ENCODE measurements at regions not wholly inside any gene's neighbourhood (a gene's known extent, or its start where the extent isn't known, plus 50 kb on each side); places are given as distances from the start of the nearest gene placed in this dataset.

DNA sequence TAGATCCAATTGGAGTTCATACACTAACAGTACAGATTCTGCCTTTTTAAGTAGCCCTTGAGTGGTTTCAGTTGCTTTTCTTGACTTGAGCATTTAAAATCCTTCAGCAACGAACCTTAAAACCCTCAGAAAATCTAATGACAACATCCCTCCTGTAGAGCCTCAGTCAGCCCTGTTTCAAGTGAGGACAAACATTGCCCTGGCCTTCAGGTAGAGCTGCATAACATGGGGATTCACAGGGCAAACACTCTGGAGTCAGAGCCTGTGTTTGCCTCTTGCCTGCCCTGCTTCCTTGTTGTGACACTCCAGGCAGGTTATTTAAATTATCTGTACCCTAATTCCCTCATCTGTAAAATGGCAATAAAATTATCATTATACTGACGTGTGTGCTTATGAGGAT lies 96.1 kb upstream of the KCNA3 start:
- H3K4me1 ChIP-seq (ENCODE audit: control insufficient read depth, insufficient read depth, low read length): no peaks in the 10 kb centered on the region
- TF ChIP-seq ZNF792 (tag by site-specific recombination; IDR thresholded peaks at IDR 0.05) (no peak), ZBTB8A (tag by site-specific recombination; IDR thresholded peaks at IDR 0.05) (no peak), OSR2 (tag by site-specific recombination; IDR thresholded peaks at IDR 0.05) (no peak), ZNF843 (tag by site-specific recombination; IDR thresholded peaks at IDR 0.05) (no peak), ZNF423 (tag by site-specific recombination; IDR thresholded peaks at IDR 0.05) (no peak), ZNF596 (tag by site-specific recombination; IDR thresholded peaks at IDR 0.05) (no peak), ZNF610 (tag by site-specific recombination; IDR thresholded peaks at IDR 0.05; ENCODE audit: borderline replicate concordance) (no peak), ZNF658 (tag by site-specific recombination; IDR thresholded peaks at IDR 0.05) (no peak), ZNF138 (tag by site-specific recombination; IDR thresholded peaks at IDR 0.05; ENCODE audit: borderline replicate concordance) (no peak), WT1 (tag by site-specific recombination; IDR thresholded peaks at IDR 0.05) (no peak), ZNF776 (tag by site-specific recombination; IDR thresholded peaks at IDR 0.05; ENCODE audit: borderline replicate concordance) (no peak), ZSCAN16 (tag by site-specific recombination; IDR thresholded peaks at IDR 0.05) (no peak), ZNF677 (tag by site-specific recombination; IDR thresholded peaks at IDR 0.05) (no peak), ZNF10 (tag by site-specific recombination; IDR thresholded peaks at IDR 0.05) (no peak)
- TF ChIP-seq, protein P1, sequence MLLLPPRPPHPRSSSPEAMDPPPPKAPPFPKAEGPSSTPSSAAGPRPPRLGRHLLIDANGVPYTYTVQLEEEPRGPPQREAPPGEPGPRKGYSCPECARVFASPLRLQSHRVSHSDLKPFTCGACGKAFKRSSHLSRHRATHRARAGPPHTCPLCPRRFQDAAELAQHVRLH (tag by site-specific recombination; IDR thresholded peaks at IDR 0.05): no peak
- TF ChIP-seq, protein P2, sequence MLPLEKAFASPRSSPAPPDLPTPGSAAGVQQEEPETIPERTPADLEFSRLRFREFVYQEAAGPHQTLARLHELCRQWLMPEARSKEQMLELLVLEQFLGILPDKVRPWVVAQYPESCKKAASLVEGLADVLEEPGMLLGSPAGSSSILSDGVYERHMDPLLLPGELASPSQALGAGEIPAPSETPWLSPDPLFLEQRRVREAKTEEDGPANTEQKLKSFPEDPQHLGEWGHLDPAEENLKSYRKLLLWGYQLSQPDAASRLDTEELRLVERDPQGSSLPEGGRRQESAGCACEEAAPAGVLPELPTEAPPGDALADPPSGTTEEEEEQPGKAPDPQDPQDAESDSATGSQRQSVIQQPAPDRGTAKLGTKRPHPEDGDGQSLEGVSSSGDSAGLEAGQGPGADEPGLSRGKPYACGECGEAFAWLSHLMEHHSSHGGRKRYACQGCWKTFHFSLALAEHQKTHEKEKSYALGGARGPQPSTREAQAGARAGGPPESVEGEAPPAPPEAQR (tag by site-specific recombination; IDR thresholded peaks at IDR 0.05): no peak
- ChIA-PET POLR2A (no interaction called here), CTCF (interaction anchor here (1.0 to 1.9 kb wide), 3 partner anchors 10 to 152 kb away, joined by 3 to 11 read pairs (median 7); no protein-coding TSS in a partner anchor)
- H3K4me3 ChIP-seq (ENCODE audit: low read depth, low read length): no peak overlapping the region
- H3K27ac ChIP-seq (ENCODE audit: extremely low read depth, low read depth, low read length): no peak overlapping the region
- H3K9me3 ChIP-seq (ENCODE audit: control insufficient read depth, insufficient read depth, low read depth, low read length): no peaks in the 10 kb centered on the region
- H3K36me3 ChIP-seq (ENCODE audit: control insufficient read depth in 2 of 2, insufficient read depth in 1 of 2, low read length in 2 of 2): no peaks in the 10 kb centered on the region

DNA sequence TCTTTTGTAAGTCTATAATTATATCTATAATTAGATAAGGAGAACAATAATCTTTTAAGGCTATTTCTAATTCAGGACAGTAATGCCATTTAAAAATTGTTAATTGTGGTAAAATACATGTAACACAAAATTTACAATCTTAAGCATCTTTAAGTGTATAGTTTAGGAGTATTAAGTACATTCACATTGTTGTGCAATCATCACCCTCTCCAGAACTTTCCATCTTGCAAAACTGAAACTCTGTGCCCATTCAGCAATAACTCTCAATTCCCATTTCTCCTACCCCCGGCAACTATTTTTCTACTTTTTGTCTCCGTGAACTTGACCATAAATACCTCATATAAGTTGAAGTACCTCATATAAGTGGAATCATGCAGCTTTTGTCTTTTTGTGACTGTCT lies 93.9 kb upstream of the KCNA3 start:
- no peak overlapping the region for H3K27ac ChIP-seq (ENCODE audit: extremely low read depth, low read depth, low read length)
- ChIA-PET POLR2A (no interaction called here), CTCF (interaction anchor here (0.6 to 5.9 kb wide), 4 partner anchors 13 to 384 kb away, joined by 3 to 50 read pairs (median 3); partner anchors contain the start of gene KCNA10)
- TF ChIP-seq ZNF629 (tag by site-specific recombination; IDR thresholded peaks at IDR 0.05): no peak
- TF ChIP-seq MEIS1 (CRISPR knock-in tag; IDR thresholded peaks at IDR 0.05; ENCODE audit: borderline replicate concordance): no peak
- no peak for TF ChIP-seq ZNF521 (tag by site-specific recombination; IDR thresholded peaks at IDR 0.05)
- no peak for TF ChIP-seq ZNF596 (tag by site-specific recombination; IDR thresholded peaks at IDR 0.05)
- no peak for TF ChIP-seq ZNF121 (tag by site-specific recombination; IDR thresholded peaks at IDR 0.05)
- TF ChIP-seq ZNF747 (tag by site-specific recombination; IDR thresholded peaks at IDR 0.05): no peak
- no peak for TF ChIP-seq ZNF274 (IDR thresholded peaks at IDR 0.05; ENCODE audit: low read length)
- TF ChIP-seq ZNF274 (tag by site-specific recombination; IDR thresholded peaks at IDR 0.05; ENCODE audit: borderline replicate concordance): no peak
- TF ChIP-seq ZNF768 (tag by site-specific recombination; IDR thresholded peaks at IDR 0.05): no peak
- no peak for TF ChIP-seq ZNF670 (tag by site-specific recombination; IDR thresholded peaks at IDR 0.05; ENCODE audit: low read depth)
- TF ChIP-seq, protein P3, sequence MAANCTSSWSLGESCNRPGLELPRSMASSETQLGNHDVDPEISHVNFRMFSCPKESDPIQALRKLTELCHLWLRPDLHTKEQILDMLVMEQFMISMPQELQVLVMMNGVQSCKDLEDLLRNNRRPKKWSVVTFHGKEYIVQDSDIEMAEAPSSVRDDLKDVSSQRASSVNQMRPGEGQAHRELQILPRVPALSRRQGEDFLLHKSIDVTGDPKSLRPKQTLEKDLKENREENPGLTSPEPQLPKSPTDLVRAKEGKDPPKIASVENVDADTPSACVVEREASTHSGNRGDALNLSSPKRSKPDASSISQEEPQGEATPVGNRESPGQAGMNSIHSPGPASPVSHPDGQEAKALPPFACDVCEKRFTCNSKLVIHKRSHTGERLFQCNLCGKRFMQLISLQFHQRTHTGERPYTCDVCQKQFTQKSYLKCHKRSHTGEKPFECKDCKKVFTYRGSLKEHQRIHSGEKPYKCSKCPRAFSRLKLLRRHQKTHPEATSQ (tag by site-specific recombination; IDR thresholded peaks at IDR 0.05): no peak
- TF ChIP-seq OSR2 (tag by site-specific recombination; IDR thresholded peaks at IDR 0.05): no peak
- TF ChIP-seq, protein P4, sequence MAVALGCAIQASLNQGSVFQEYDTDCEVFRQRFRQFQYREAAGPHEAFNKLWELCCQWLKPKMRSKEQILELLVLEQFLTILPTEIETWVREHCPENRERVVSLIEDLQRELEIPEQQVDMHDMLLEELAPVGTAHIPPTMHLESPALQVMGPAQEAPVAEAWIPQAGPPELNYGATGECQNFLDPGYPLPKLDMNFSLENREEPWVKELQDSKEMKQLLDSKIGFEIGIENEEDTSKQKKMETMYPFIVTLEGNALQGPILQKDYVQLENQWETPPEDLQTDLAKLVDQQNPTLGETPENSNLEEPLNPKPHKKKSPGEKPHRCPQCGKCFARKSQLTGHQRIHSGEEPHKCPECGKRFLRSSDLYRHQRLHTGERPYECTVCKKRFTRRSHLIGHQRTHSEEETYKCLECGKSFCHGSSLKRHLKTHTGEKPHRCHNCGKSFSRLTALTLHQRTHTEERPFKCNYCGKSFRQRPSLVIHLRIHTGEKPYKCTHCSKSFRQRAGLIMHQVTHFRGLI (tag by site-specific recombination; IDR thresholded peaks at IDR 0.05): no peak
- TF ChIP-seq, protein P5, sequence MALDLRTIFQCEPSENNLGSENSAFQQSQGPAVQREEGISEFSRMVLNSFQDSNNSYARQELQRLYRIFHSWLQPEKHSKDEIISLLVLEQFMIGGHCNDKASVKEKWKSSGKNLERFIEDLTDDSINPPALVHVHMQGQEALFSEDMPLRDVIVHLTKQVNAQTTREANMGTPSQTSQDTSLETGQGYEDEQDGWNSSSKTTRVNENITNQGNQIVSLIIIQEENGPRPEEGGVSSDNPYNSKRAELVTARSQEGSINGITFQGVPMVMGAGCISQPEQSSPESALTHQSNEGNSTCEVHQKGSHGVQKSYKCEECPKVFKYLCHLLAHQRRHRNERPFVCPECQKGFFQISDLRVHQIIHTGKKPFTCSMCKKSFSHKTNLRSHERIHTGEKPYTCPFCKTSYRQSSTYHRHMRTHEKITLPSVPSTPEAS (tag by site-specific recombination; IDR thresholded peaks at IDR 0.05): no peak
- TF ChIP-seq ZSCAN23 (tag by site-specific recombination; IDR thresholded peaks at IDR 0.05): no peak
- no peak for TF ChIP-seq ZNF624 (tag by site-specific recombination; IDR thresholded peaks at IDR 0.05)
- TF ChIP-seq ZSCAN16 (tag by site-specific recombination; IDR thresholded peaks at IDR 0.05): no peak
- TF ChIP-seq HOXA7 (CRISPR knock-in tag; IDR thresholded peaks at IDR 0.05; ENCODE audit: borderline replicate concordance): no peak
- H3K36me3 ChIP-seq (ENCODE audit: control insufficient read depth in 2 of 2, insufficient read depth in 1 of 2, low read length in 2 of 2): no peaks in the 10 kb centered on the region
- no peak overlapping the region for H3K4me3 ChIP-seq (ENCODE audit: low read depth, low read length)
- no peaks in the 10 kb centered on the region for H3K9me3 ChIP-seq (ENCODE audit: control insufficient read depth, insufficient read depth, low read depth, low read length)
- no peaks in the 10 kb centered on the region for H3K4me1 ChIP-seq (ENCODE audit: control insufficient read depth, insufficient read depth, low read length)

All from HEK293 (cell line).